Cerebellar cortex (tissue), 1 donor: ENCODE measurements at regions not wholly inside any gene's neighbourhood (a gene's known extent, or its start where the extent isn't known, plus 50 kb on each side); places are given as distances from the start of the nearest gene placed in this dataset.

ENCODE experiments used
- DNase-seq: peaks from one replicate; pipeline ENCODE4 v3.0.0-alpha.2; 2015; ENCODE audit warnings: low spot score

DNA sequence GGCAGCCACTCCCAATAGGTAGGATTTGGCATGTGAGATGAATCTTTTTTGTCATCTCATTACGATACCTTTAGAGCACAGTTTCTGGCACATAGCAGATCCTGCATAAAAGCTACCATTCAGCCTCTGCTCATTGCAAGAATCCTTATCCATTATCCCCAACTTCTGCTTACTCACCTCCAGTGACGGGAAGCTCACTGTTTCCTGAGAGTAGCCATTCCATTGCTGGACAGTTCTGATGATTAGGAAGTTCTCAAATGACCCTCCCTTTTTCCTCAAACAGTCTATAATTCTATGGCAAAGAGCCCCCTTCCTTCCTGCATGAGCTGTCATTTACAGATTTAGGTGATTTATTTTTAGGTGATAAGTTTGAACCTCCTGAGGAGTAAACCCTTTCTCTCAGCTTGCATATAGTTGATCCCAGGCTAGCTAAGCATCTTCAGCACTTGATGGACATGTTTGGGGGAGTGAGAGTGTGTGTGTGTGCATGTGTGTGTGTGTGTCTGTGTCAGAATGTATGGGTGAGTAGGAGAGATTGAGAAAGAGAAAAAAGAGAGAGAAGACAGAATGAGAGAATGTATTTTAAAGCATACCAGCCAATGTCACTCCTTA, 109.7 kb downstream of the LSM3 start:
- no peak for DNase-seq

DNA sequence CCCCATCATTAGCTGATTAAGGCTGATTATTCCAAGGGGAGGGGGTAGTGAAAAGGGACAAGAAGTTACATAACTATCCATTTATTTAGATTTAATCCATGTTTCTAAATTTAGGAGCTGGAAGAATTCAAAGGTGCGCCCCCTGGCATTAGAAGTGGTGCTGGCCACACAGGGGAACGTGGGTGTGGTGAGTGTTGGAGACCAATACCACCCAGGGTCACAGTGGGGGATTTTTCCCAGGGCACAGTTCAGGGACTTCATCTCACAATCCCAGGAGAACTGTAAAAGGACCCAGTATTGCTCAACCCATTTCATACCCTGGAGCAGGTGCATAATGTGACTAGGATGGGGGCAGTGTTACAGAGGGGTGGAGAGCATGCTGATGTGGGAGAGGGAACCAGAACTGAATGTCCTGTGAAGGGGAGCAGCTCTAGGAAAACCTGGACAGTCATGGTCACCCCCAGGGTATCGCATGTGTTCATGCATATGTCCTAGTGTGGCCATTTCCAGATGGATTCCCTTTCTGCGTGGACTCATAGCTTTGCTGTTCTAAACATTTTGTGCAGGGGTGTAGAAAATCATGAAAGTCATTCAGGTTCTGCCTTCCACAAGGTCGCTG, 110.3 kb downstream of the LSM3 start:
- no peak for DNase-seq

DNA sequence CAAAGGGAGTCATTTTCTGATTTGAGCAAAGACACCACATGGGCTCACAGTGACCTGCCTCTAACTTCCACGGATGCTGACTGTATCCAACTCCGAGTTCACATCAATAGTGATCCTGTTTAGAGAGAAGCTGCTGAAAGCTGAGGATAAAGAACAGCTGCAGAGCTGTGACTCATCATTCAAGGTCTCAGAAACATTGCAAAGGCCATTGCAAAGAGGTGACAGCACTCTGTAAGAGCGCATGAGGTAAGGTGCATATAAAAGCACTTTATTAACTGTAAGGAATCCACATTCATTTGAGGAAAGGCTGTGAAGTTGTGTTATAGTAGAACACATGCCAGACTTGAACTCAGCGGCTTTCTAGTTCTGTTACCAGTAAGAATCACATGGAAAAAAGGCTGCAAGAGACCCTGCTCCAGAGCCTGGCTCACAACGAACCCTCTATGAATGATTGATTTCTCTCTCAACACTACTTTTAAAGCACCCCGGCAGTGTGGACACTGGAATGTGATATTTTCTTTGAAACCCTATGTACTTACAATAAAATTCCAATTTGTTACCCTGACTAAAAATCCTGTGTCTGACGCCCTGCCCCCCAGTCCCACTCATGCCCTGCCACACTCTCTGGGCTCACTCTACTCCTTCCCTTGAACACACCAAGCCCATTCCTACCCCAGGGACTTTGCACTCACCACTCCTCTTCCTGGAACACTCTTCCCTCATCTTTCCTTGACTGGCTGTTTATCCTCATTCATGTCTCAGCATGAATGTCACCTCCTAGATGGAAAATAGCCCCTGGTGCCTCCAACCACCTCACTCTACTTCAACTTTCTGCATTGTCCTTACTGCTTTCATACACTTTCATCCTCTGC, 111.2 kb downstream of the LSM3 start:
- DNase-seq, result no peak

DNA sequence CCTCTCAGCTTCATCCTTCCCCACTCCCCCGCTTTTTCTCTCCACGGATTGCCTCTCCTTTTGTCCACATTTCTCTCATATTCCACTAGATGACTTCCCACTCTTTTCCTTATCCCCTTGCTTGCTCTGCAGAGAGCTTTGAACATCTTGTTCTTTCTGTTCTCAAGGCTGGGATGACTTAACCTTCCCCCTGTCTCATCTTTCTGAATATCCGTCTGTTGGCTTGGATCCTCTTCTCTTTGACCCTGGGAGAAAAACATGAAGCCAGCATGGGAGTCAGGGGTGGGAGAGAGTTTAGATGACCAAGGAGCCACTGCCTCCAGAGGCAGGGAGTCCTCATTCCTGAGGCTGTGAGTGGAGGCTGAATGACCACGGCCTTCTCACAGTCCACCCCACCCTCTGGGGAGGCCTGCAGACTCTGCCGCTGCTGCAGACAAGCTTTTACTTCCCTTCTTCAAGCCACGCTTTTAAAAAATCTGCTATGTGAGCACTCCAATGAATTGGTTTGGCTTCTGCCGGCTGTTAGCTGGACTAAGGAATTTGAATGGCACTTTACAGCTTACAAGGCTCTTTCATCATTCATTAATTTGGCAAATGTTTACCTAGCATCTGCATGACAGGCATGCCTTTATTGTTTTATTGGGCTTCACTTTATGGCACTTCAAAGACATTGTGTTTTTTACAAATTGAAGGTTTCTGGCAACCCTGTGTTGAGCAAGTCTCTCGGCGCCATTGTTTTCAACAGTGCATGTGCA, 111.6 kb upstream of the SLC6A6 start:
- no peak for DNase-seq

- no peak for DNase-seq
Measured at GRCh38 chr3:14295037-14295436, 107.4 kb upstream of the SLC6A6 start.

- DNase-seq, result no peak
Measured at GRCh38 chr3:14295801-14296200, 106.6 kb upstream of the SLC6A6 start.

GRCh38 chr3:14297305-14297704, 105.1 kb upstream of the SLC6A6 start:
- no peak for DNase-seq

DNA sequence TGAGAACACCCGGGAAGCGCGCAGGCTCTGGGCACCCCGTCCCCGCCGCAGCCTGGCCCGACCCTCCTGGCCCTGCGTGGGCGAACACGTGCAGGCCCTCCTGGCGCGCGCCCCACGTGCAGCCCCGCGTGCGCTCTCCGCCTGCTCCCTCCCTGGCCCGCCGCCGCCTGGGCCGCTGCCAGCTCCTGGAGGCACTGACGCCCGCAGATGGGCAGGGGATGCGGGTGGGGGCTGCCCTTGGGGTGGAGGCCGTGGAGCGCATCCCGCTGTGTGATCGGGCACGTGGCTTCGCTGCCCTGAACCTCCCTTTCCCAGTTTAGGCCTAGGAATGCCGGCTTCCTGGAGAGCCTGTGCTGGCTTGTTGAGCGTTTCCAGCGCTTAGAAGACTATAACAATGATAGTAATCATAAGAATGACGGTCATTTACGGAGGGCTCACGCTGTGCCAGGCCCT, 104.6 kb upstream of the SLC6A6 start:
- peak; percentile 13 for DNase-seq

GRCh38 chr3:14298442-14298841, 104.0 kb upstream of the SLC6A6 start:
- DNase-seq, result no peak

DNA sequence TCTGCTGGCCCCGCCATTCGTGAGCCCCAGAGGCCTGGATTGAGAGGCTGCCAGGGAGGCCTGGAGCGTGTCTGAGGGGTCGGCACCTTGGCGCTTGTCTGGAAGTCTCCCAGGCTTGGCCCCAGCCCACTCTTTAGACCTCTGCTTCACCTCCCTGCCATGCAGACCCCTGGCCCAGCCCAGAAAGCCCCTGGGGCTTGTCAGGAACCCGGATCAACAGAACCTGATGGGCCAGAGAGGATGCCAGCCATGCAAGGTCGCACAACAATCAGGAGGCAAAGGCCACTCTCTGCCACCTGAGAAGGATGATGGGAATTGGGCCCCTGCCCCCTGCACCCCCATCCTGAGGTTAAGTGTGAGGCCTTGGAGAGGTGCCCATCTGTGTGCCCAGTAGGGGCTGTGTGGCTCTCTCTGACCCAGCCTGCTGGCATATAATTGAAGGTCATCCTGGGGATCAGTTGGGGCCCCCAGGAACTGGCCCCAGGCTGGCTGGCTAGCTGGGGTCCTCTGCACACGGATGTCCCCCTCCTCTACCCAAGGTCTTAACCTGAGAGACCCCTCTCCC, 103.3 kb upstream of the SLC6A6 start:
- no peak for DNase-seq

DNA sequence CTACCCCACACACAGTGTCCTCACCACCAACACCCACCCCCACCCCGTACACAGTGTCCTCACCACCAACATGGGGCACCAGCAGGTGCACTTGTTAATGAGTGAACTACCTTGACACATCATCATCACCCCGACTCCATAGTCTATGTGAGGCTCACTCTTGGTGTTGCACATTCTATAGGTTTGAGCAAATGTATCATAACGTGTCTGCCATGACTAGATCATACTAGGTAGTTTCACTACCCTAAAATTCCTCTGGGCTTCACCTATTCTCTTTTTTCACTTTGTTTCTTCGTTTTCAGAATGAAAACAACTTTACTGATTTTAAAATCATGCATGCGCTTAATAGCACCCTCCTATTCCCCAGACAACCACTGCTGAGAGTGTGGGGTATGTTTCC, 102.6 kb upstream of the SLC6A6 start:
- DNase-seq, result no peak

DNA sequence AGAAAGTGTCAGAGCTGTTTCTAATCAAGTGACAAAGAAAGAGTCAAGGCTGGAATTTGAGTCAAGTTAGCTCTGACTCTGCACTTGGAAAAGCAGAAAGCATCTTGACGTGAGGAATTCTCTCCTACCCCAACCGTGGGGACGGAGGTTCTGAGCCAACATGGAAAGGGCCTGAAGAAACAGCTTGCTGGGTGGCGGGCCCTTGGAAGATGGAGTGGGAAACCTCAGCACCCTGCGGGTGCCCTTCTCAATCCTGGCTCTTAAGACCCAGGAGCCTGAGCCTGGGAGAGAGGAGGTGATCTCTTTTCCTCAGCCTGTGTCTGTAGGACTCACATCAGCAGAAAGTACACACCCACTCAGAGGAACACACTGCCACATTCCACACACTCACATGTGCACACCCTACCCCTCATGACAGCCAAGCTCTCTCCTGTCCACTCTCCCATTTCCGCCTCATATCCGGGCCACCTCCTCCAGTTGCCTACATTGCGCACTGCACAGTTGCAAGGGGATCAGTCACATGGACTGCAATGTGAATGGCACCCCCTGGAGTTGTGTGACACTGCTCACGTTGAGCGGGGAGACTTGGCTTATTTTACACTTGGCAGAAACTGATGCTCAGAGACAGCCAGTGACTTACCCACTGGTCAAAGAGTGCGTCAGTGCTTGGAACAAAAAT, 101.5 kb upstream of the SLC6A6 start:
- DNase-seq, result no peak

GRCh38 chr3:14301558-14301957, 100.8 kb upstream of the SLC6A6 start:
- no peak for DNase-seq

DNA sequence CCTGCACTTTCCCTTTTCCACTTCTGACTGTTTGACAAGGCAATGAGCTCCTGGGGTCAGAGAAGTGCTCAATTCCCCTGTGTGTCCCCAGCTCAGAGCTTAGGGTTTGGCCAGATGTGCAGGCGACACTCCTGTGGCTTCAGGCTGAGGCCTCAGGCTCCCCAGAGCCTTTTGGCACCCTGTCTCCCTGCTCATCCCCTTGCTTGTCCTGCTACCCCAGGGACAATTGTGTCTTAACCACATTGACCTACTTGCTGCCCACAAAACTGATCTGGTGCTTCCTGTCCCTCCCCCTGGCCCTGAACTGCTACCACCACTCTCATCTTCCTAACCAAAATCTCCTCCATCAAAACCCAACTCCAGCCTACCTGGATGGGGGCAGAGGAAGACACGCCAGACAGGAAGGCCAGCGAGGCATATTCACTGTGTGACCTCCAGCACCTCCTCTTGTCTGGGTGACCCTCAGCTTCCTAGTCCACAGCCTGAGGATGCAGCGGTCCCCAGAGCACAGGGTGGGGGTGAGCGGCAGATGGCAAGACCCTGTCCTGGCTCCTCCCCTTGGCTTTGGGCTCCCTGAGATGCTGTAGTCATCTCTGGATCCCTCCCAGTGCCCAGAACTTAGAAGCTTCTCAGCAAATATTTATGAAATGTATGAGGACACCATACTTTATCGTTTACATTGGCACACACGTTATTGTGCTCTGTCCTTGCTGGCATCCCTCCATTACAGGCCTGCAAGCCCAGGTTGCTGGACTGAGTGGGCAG, 98.9 kb upstream of the SLC6A6 start:
- DNase-seq, result peak; percentile 34

DNA sequence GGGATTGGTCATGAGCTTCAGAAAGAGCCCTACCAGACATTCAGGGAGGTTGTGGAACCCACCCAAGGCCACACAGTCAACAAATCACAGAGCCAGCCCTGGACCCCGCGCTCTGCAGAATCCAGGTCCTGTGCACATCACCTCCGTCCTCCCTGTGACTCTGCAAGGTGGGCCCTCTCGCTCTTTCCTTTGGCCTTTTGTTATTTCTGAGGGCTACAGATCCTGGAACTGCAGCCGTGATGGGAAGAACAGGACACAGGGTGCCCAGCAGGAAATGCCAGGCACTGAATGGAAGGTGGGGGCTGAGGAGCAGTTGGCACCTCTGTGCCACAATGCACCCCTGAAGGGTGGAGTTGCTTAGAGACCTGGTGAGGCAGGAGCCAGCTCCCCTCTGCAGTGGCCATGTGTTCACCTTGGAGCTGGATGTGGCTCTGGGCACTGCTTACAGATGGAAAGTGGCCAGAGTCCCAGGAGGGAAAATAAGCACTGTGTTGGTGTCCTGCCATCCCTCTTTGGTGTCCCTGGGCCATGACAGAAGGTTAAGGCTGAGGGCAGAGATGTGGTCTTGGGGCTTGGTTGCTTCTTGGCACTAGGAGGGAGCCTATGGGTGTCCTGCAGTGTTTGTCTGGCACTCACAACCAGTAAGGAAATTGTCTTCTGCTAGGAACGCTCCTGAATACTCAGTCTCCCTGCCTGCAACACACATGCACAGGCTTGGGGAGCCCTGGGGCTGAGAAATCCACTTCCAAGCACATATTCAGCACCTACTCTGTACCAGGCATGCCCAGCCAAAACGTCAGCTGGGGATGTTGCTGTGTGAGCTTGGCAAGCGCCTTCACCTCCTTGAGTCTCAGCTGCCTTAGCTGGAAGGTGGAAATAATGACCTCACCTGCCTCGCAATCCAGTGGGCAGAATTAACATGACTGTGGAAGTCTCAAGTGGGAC, 98.0 kb upstream of the SLC6A6 start:
- DNase-seq, result peak; percentile 78

DNA sequence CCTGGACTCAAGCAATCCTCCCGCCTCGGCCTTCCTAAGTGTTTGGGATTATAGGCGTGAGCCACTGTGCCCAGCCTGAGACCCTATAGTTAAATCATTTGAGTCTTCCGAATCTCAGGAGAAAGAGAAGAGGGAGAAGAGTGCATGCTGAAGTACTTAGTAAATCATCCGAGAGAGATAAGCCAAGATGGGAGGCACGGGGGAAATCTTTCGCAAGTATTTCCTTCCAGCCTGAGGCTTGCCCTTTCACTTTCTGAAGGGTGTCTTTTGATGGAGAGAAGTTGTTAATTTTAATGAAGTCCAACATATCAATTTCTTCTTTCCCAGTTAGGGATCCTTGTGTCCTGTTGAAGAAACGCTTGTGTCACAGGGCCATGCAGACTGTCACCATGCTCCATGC, 97.1 kb upstream of the SLC6A6 start:
- DNase-seq, result no peak

GRCh38 chr3:14306142-14306541, 96.3 kb upstream of the SLC6A6 start:
- no peak for DNase-seq

- no peak for DNase-seq
Measured at GRCh38 chr3:14307656-14308302, 94.6 kb upstream of the SLC6A6 start.

GRCh38 chr3:14311729-14312128, 90.7 kb upstream of the SLC6A6 start:
- no peak for DNase-seq
